AG04450 (cell line): ENCODE measurements at regions not wholly inside any gene's neighbourhood (a gene's known extent, or its start where the extent isn't known, plus 50 kb on each side); places are given as distances from the start of the nearest gene placed in this dataset.
"Not testable (repeated sequence)": the region's sequence is repeated elsewhere in the genome, so short reads cannot be mapped to it uniquely, and the experiment has no call there.

Source experiments
- CTCF ChIA-PET: fragments of 300-600, 350-600 bp; formaldehyde crosslinking; extraction: SDS; loops from one replicate; lab custom pipeline; 2022; ENCODE audit warnings: antibody characterized with exemption, inconsistent platforms; lab: Charles Lee
- POLR2A ChIA-PET: fragments of 350-600 bp; formaldehyde crosslinking; extraction: SDS; loops from one replicate; lab custom pipeline; 2021; ENCODE audit warnings: antibody characterized with exemption, inconsistent platforms; lab: Yijun Ruan, JAX
- DNase-seq: peaks from one replicate; pipeline ENCODE4 v3.0.0-alpha.2; 2011; ENCODE audit warnings: low read depth, low spot score
- H3K27ac ChIP-seq: one replicate; pipeline ENCODE4 v1.5.1; 2012; ENCODE audit warnings: low read depth, low read length, control low read depth
- H3K27me3 ChIP-seq: one replicate; pipeline ENCODE4 v1.6.0; 2012; ENCODE audit warnings: low read length; ENCODE audit not compliant: control insufficient read depth, insufficient read depth
- H3K4me3 ChIP-seq: 2 replicates; pipeline ENCODE4 v1.5.1; 2011; ENCODE audit warnings: mild to moderate bottlenecking, low read depth, low read length, control low read depth
- H3K9me3 ChIP-seq: 2 replicates; pipeline ENCODE4 v1.5.1; 2012; ENCODE audit warnings: low read length; ENCODE audit not compliant: control insufficient read depth, insufficient read depth
- TF ChIP-seq, protein P1 (sequence below): IDR thresholded peaks from 2 replicates; pipeline ENCODE4 v1.5.1; 2011; ENCODE audit warnings: low read depth, low read length, control low read depth, inconsistent platforms

DNA sequence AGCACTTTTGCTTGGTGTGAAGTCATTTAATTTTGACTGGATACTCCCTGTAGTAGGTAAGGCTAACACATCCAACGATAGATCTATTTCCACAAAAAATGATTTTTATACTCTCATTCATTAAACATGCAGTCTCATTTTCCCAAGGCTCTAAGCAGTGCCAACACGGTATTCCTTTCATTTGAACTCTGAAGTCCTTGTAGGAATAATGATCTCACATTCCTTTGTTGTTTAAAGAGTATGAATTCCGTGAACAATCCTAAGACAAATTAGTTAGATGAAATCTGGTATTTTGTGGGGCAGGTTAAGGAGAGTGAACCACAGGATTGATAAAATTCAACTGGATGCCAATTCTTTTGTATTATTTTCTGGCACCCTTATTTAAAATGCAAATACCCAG lies 66.6 kb downstream of the LACC1 start:
- ChIA-PET CTCF (no interaction called here), POLR2A (no interaction called here)
- DNase-seq, result no peak
- H3K4me3 ChIP-seq, result no peak overlapping the region
- TF ChIP-seq, protein P1, sequence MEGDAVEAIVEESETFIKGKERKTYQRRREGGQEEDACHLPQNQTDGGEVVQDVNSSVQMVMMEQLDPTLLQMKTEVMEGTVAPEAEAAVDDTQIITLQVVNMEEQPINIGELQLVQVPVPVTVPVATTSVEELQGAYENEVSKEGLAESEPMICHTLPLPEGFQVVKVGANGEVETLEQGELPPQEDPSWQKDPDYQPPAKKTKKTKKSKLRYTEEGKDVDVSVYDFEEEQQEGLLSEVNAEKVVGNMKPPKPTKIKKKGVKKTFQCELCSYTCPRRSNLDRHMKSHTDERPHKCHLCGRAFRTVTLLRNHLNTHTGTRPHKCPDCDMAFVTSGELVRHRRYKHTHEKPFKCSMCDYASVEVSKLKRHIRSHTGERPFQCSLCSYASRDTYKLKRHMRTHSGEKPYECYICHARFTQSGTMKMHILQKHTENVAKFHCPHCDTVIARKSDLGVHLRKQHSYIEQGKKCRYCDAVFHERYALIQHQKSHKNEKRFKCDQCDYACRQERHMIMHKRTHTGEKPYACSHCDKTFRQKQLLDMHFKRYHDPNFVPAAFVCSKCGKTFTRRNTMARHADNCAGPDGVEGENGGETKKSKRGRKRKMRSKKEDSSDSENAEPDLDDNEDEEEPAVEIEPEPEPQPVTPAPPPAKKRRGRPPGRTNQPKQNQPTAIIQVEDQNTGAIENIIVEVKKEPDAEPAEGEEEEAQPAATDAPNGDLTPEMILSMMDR, result no peak
- H3K9me3 ChIP-seq, result no peaks in the 10 kb centered on the region
- no peak overlapping the region for H3K27ac ChIP-seq
- peaks cover 18% of the 10 kb centered on the region for H3K27me3 ChIP-seq

DNA sequence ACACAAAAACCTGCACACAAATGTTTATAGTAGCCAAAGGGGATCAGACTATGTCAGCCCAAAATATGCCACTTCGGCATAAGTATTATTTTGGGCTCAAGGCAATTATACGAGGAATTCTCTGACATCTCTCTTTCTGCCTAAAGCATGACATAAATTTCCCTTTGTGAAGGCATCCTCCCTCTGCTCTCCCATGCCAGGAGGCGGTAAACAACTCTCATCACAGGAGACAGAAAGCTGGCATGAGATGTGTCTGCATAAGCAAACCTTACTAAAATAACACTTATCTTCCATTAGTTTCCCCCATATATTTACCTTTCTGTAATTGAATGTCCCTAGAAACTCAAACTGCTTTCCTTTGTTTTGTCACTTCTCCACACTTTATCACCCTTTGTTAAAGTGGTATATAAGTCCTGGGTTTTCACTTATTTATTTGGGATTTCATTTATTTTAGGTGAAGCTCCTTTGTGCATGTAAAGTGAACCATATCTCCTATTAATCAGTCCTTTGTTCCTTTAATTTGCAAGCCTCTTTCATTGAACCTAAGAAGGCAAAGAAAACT lies 68.3 kb downstream of the LACC1 start:
- Histone ChIP-seq H3K27ac (no peak overlapping the region), H3K9me3 (no peaks in the 10 kb centered on the region), H3K4me3 (no peak overlapping the region), H3K27me3 (peaks cover 20% of the 10 kb centered on the region)
- TF ChIP-seq, protein P1, result no peak
- ChIA-PET CTCF (interaction anchor here (0.6 to 0.7 kb wide), 2 partner anchors 32 to 40 kb away, joined by 3 to 5 read pairs; no protein-coding TSS in a partner anchor), POLR2A (no interaction called here)
- DNase-seq, result no peak

DNA sequence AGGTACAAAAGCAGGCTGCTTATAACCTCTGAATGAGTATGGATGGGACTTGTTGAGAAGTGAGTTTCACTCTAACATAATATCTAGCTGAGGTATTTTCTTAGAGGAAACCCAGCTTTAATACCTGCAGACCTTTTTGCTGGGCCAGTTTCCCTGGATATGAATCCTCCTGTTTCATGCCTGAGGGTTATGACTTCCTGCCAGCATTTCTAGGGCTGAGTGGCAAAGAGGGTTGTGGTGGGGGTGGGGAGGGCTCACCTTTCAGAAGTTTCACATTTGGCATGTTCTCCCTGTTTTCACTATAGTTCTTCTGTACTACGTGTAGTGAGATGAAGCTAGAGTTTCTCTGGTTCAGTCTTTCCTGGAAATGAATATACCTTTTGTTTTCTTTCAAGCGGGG lies 73.7 kb downstream of the LACC1 start:
- ChIA-PET POLR2A (no interaction called here), CTCF (interaction anchor here (1.1 kb wide), 1 partner anchor 14 kb away, joined by 3 read pairs; no protein-coding TSS in a partner anchor)
- Histone ChIP-seq H3K9me3 (no peaks in the 10 kb centered on the region), H3K27me3 (peaks cover 10% of the 10 kb centered on the region), H3K4me3 (no peak overlapping the region), H3K27ac (no peak overlapping the region)
- TF ChIP-seq, protein P1, result no peak
- no peak for DNase-seq

DNA sequence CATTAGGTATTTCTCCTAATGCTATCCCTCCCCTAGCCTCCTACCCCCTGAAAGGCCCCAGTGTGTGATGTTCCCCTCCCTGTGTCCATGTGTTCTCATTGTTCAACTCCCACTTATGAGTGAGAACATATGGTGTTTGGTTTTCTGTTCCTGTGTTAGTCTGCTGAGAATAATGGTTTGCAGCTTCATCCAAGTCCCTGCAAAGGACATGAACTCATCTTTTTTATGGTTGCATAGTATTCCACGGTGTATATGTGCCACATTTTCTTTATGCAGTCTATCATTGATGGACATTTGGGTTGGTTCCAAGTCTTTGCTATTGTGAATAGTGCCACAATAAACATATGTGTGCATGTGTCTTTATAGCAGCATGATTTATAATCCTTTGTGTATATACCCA lies 77.3 kb downstream of the LACC1 start:
- H3K4me3 ChIP-seq, DNase-seq, H3K27ac ChIP-seq, H3K9me3 ChIP-seq, POLR2A ChIA-PET: not testable (repeated sequence)
- H3K27me3 ChIP-seq, result peaks cover 13% of the 10 kb centered on the region
- CTCF ChIA-PET, result interaction anchor here (0.6 kb wide), 1 partner anchor 403 kb away, joined by 4 read pairs; no protein-coding TSS in a partner anchor

DNA sequence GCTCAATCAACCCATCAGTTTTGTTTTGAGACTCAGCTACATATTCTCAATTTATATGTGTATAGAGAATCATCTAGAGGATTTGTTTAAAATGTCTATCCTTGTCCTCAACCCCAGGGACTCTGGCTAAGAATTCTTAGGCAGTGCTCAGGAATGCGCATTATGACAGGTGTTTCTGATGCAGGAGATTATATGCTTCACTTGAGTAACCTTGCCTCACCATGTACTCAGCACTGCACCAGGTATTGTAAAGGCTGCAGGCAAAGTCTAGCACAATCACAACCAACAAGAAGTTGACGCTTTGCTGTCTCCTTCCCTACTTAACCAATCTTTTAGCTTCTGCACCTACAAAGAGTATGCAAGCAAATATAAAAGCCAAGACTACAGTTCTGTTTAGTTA lies 79.6 kb downstream of the LACC1 start:
- POLR2A ChIA-PET, result no interaction called here
- Histone ChIP-seq H3K27ac (no peak overlapping the region), H3K4me3 (no peak overlapping the region), H3K27me3 (peaks cover 5% of the 10 kb centered on the region), H3K9me3 (no peaks in the 10 kb centered on the region)
- TF ChIP-seq, protein P1, result no peak
- no peak for DNase-seq
- CTCF ChIA-PET, result no interaction called here
